HS-27A (cell line): ENCODE measurements at regions not wholly inside any gene's neighbourhood (a gene's known extent, or its start where the extent isn't known, plus 50 kb on each side); places are given as distances from the start of the nearest gene placed in this dataset.
"Not testable (repeated sequence)": the region's sequence is repeated elsewhere in the genome, so short reads cannot be mapped to it uniquely, and the experiment has no call there.

Experiments
- DNase-seq: peaks from one replicate; pipeline ENCODE4 v3.0.0-alpha.2; 2012; ENCODE audit warnings: low read depth, missing footprints

- peak; percentile 5 for DNase-seq
Observed at GRCh38 chr5:172528440-172528839, 74.1 kb upstream of the SH3PXD2B start.

- no peak for DNase-seq
Observed at GRCh38 chr5:172527559-172527958, 73.2 kb upstream of the SH3PXD2B start.

DNA sequence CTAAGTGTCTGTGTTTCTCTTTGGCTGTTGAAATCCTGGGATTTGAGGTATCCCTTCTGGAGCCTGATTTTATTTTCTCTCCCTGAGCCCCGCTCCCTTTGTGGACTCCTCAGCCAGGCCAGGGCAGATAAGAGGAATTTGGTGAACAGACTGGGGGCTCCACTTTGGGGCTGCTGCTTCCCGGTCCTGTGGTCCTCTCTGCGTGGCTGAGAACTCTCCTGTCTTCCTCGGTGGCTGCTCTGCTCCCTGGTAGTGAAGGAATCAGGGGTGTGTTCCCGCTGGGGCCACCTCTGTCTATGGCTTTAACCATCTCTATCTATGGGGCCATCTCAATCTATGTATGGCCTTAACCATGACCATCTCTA is 71.7 kb upstream of the SH3PXD2B start:
- DNase-seq, result no peak

GRCh38 chr5:172525307-172525995 is 71.1 kb upstream of the SH3PXD2B start:
- no peak for DNase-seq

DNA sequence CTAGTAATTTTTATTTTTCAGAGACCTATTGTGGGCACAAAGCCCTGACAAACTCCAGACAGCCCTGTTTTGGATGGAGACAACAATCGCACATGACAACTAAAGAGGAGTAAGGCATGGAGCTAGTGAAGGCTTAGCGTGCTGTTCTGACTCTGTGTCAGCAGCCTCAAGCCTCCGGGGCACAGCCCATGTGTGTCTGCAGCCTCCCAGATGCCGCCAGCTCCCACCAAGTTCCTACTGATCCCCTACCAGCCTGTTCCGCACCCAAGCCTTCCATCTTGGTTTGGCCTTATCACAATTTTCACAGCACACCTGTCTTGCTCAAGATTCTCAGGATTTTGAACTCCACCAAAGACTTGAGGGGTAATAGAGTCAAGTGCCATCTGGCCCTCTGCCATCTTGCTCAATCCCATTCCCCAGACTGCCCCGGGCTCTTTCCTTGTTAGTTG is 70.3 kb upstream of the SH3PXD2B start:
- no peak for DNase-seq

DNA sequence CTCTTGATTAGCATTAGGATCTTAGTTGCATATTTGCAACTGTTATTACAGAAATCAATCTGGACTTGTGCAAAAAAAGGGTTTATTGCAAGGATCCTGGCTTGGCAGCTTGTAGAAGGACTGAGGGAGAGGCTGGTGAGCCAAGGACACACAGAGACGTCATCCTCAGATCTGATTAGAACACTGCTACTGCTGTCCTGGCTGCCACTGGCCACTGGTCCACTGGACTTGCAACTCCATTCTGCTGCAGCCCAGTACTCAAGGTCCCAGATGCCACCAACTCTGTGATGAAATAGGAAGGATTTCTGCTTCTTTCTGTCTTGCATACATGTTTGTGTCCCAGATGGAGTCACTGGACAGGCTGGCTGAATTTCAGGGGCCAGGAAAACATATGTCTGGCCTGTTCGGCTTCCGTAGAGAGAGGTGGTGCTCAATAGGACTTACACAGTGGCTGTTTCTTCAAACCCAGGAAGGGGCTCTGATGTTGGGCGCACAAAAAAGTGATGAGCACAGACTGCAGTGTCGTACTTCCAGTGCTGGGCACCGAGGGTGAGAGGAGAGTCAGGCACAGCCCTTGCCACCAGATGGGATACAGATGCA is 68.9 kb upstream of the SH3PXD2B start:
- DNase-seq, result no peak

DNA sequence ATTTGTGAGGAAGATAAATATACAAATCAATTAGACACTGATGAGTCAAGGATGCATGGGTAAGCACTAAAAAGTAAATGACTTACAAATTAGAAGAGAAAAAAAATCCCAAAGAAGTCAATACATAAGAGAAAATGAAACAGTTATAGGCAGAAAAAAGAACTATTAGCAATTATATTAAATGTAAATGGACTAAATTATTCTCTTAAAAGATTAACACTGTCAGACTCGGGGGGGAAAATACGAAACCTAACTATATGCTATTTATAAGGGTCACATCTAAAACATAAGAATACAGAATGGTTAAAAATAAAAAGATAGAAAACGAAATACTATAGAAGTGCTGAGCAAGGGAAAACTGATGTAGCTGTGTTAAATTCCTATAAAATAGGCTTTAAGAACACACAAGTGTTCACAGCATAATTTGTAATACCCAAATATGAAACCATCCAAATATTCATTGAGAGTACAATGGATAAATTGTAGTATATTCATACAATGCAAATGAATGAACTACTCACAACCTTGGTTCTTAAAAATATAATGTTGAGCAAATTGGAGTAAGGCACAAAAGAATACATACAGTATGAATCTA is 67.1 kb upstream of the SH3PXD2B start:
- no peak for DNase-seq

DNA sequence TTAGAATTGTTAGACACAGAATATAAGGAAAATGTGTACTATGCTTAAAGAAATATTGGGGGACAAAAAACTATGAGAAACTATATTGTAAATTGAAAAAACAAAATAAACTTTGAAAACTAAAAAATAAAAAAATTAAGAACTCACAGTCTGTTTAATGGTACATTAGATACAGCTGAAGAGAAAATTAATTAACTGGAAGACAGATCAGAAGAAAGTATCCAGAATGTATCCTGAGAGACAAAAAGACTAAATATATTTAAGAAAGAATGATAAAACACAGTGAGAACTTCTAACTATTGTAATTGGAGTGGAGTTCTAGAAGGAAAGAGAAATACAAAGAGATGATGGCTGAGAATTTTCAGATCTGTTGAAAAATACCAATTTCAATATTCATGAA is 57.6 kb upstream of the SH3PXD2B start:
- no peak for DNase-seq

DNA sequence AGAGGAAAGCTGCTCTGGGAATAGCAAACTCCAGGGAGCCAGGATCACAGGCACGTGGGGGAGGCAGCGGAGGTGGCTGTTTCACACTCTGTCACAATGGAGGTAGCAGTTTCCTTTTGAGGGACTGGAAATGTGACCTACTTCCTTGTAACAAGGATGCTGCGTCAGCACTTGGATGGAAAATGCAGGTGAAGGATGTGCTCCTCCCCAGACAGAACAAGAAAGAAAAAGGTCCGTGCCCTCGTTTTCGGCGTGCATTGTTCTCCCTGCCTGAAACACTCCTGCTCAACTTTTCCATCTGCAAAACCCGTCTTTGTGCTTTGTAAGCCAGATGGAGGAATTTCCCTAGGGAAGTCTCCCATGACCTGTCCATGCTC is 55.1 kb upstream of the SH3PXD2B start:
- no peak for DNase-seq

GRCh38 chr5:172508471-172509404 is 54.4 kb upstream of the SH3PXD2B start:
- no peak for DNase-seq

DNA sequence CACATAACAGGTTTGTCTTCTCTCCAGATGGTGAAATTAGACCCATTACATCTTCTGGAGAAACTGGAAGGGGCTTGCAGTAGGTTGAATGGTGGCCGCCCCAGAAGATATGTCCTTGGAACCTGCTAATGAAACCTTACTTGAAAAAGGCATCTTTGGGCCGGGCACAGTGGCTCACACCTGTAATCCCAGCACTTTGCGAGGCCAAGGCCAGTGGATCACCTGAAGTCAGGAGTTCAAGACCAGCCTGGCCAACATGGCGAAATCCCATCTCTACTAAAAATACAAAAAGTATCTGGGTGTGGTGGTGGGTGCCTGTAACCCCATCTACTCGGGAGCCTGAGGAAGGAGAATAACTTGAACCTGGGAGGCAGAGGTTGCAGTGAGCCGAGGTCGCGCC is 53.2 kb upstream of the SH3PXD2B start:
- not testable (repeated sequence) for DNase-seq

- no peak for DNase-seq
Observed at GRCh38 chr5:172506921-172507320, 52.6 kb upstream of the SH3PXD2B start.

- DNase-seq, result no peak
Observed at GRCh38 chr5:172506251-172506650, 51.9 kb upstream of the SH3PXD2B start.

GRCh38 chr5:172505845-172506244 is 51.5 kb upstream of the SH3PXD2B start:
- no peak for DNase-seq

DNA sequence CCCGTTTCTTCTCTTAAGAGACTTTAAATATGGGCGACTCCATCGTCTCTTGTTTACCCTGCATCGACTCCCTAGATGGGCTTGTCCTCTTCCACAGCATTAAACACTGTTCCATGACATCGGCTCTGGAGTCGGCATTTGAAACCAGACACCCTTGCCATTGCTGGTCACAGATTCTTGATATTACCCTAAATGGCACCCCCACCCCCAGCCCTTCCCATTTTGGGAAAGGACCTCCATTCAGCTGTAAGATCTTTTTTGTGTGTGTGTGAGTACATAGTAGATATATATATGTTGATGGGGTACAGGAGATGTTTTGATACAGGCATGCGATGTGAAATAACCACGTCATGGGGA is 51.1 kb upstream of the SH3PXD2B start:
- no peak for DNase-seq

DNA sequence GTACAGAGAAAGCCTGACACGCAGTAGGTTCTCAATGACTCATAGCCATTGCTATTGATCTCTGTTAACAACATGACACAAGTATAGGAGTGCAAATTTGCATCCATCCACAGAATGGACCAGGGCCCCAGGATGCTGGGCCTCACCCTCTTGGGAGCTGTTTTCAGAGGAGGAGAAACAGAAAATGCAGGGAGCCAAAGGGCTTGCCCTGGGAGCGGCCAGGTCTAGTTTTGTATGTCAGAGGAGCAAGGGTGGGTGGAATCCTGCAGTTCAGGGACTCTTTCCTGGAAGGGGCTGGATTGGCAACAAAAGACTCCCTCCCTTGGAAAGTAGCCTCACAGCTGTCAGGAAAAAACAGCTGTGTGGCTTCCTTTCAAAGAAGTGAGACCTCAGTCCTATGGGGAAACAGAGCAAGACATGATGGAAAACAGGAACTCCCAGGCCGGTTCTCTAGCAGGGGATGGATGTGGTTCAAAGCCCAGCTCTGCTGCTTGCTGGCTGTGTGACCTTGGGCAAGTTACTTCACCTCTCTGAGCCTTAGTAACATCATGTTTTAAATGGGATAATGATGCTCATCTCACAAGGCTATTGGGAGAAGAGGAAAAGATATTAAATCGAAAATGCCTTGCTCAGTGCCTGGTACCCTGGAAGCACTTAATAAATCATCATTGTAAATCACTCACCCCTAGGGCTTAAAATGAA is 50.5 kb upstream of the SH3PXD2B start:
- no peak for DNase-seq

DNA sequence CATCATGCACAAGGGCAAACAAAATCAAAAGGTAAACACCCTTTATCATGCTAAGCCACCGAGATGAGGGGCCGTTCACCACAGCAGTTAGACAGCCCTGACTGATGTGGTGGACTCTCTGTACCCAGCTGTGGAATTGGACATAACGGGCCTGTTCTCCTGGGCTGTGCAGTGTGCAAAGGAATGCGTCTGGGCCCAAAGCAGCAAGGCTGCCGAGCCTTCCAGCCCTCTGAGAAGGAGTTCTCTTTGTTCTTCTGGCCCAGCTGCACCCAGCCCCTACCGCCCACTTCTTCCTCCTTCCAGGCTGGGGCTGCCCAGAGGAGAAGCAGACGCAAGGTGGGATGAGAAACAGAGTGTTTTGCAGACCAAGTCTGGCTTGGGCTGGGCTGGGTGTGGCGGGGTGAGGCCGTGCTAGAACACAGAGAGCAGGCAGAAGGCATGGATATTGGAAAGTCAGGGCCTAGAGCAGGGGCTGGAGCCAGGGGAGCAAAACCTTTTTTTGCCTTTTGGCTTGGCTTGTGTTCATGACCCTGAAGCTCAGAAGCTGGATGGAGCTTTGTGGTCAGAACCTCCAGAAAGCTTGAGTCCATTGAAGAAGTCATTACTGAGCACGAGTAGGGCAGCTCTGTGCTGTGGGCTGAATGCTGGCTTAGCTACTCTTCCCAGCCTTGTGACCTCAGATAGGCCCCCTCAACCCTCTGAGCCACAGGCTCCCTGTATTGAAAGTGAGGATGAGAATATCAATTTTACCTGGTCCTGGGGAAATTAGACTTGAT is 49.8 kb upstream of the SH3PXD2B start:
- no peak for DNase-seq
